GM12892 (cell line): ENCODE measurements at regions not wholly inside any gene's neighbourhood (a gene's known extent, or its start where the extent isn't known, plus 50 kb on each side); places are given as distances from the start of the nearest gene placed in this dataset.

Experiments used
- DNase-seq: peaks from one replicate; pipeline ENCODE4 v3.0.0; 2011; ENCODE audit not compliant: insufficient read length
- FAIRE-seq: peaks from 2 replicates; lab custom pipeline; 2011; peaks lifted over from hg19 to GRCh38; lab: Jason Lieb, UNC
- POLR2A ChIP-seq: IDR thresholded peaks from 2 replicates; pipeline ENCODE4 v1.6.1; 2011; ENCODE audit warnings: low read depth, low read length, control low read depth
- POLR2AphosphoS5 ChIP-seq: IDR thresholded peaks from 2 replicates; pipeline ENCODE4 v1.6.1; 2011; ENCODE audit warnings: low read depth, low read length, control low read depth
- TAF1 ChIP-seq: IDR thresholded peaks from 2 replicates; pipeline ENCODE4 v1.6.1; 2011; ENCODE audit warnings: low read depth, mild to moderate bottlenecking, control low read depth, low read length, borderline replicate concordance

DNA sequence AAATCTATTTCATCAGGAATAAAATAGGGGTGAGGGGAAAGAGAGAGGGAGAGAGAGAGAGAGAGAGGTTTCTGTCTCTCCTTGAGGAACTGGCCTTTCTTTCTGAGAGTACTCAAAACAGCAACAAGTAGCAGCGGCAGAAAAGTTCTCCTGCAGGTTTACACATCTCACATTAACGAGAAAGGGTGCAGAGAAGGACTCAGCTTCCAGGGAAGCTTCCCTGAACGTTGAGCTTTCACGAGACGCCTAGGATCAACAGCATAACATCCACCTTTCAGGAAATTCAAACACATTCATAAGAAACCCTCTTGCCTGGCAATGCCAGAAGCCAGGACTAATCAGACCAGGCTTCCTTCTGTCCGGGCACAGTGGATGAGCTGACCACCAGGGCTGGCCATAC, 162.9 kb downstream of the ZDHHC21 start:
- no peak for TF ChIP-seq POLR2AphosphoS5
- DNase-seq (no peak), FAIRE-seq (no peak)

DNA sequence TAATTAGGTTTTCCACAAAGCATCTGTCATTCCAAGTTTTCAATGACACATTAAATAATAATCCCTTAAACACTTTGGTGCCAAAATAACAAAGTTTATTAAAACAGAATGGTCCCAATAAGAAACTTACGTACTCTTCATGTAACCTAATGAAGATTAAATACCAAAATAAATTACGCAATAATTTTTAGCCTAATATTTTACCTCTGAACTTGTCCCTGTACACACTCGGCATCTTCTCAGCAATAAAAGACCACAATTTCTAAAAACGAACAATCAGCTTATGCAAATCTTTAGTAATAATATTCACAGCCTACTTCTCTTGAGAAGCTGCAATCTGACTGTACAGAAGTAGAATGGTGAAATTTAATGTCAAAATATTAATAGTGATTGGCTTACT, 163.6 kb downstream of the ZDHHC21 start:
- no peak for DNase-seq
- TF ChIP-seq POLR2A (no peak), TAF1 (no peak)
- no peak for FAIRE-seq

DNA sequence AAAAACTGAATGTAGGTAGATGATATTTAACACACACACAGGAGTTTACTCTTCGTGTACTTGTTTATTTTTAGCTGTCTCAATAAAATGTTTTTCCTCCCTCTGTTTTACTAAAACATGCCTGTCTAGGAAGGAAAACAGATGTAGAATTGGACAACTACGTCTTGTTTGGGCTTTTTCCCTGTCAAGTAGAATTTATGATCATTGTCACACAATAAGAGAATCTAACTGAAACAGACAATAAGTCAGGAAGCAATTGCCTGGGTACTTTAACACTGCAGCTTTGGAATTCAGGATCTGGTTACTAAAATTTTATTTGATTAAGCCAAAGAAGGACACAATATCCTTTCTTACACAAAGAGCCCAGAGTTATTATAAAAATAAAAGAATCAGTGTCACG, 164.2 kb downstream of the ZDHHC21 start:
- no peak for TF ChIP-seq POLR2A
- no peak for TF ChIP-seq POLR2AphosphoS5
- TF ChIP-seq TAF1 = no peak
- FAIRE-seq = no peak
- DNase-seq = no peak

GRCh38 chr9:14526504-14526903, 166.7 kb downstream of the ZDHHC21 start:
- TF ChIP-seq POLR2AphosphoS5 = no peak
- no peak for TF ChIP-seq POLR2A
- no peak for TF ChIP-seq TAF1
- DNase-seq (no peak), FAIRE-seq (no peak)

- TF ChIP-seq TAF1 (no peak), POLR2AphosphoS5 (no peak)
- FAIRE-seq = no peak
- DNase-seq = no peak
Measured at GRCh38 chr9:14525856-14526255, 167.4 kb downstream of the ZDHHC21 start.

GRCh38 chr9:14524873-14525515, 168.2 kb downstream of the ZDHHC21 start:
- DNase-seq (no peak), FAIRE-seq (no peak)
- TF ChIP-seq POLR2AphosphoS5 (no peak), POLR2A (no peak), TAF1 (no peak)

DNA sequence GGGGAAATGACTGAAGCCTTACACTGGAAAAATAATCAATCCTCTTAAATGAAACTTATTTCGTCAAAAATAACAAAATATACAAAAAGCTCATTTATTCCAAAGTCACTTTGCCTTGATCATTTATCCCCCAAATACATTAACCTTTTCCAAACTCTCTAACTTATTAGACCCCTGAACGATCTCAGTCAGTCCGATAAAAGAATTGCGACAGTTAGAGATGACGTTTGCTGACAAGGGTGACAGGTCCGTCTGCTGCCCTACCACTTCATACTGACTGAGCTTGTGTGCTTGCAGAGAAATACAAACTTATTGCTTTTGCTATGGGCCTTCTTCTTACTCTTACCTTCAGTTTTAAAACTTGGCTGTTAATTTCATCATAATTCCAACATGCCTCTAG, 169.7 kb downstream of the ZDHHC21 start:
- TF ChIP-seq POLR2A (no peak), TAF1 (no peak), POLR2AphosphoS5 (no peak)
- FAIRE-seq (no peak), DNase-seq (no peak)

- DNase-seq (no peak), FAIRE-seq (no peak)
- no peak for TF ChIP-seq POLR2A
- TF ChIP-seq TAF1 = no peak
- no peak for TF ChIP-seq POLR2AphosphoS5
Measured at GRCh38 chr9:14522627-14523379, 170.4 kb downstream of the ZDHHC21 start.

- no peak for DNase-seq
- TF ChIP-seq TAF1 (no peak), POLR2A (no peak), POLR2AphosphoS5 (no peak)
- no peak for FAIRE-seq
Measured at GRCh38 chr9:14520341-14520740, 172.9 kb downstream of the ZDHHC21 start.

DNA sequence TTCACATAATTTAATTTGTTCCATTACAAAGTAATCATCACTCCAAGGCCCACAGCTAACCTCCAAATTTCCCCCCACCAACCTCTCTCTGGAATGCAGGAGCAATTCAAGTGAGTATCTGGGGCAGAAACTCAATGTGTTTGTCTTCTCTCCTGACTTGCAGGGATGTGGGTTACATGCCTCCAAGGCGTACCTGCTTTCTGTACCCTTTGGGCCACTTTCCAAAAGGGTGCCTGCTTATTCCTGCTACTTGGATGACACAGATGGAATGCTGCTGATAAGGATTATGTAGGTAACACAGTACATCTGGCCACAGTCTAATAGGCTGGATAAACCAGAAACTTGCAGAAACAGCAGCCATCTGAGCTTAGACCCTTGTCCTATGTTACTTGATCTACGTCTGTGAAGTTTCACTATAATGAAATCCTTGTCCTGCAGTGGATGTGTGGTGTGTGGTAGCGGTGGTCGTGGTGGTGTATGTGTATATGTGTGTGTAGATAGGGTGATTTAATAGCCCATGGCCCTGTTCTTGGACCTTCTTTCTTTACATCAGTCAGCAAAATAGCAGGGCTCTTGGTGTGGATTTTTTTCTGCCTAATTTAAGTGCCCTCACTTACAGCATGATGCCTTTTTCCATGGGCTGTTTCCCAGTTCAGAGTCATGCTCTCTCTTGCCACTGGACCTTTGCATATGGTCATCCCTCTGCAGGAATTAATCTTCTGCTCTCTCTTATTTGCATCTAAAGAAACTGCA, 175.9 kb downstream of the ZDHHC21 start:
- no peak for TF ChIP-seq TAF1
- no peak for TF ChIP-seq POLR2A
- no peak for TF ChIP-seq POLR2AphosphoS5
- no peak for DNase-seq
- no peak for FAIRE-seq

GRCh38 chr9:14516656-14517055, 176.6 kb downstream of the ZDHHC21 start:
- DNase-seq (no peak), FAIRE-seq (no peak)
- no peak for TF ChIP-seq TAF1
